GM12878 (cell line): ENCODE measurements at regions not wholly inside any gene's neighbourhood (a gene's known extent, or its start where the extent isn't known, plus 50 kb on each side); places are given as distances from the start of the nearest gene placed in this dataset.

ENCODE experiments used
- BACH1 ChIP-seq: fragments of 450-650 bp; IDR thresholded peaks from 2 replicates; pipeline ENCODE4 v1.6.1; 2017; ENCODE audit warnings: mild to moderate bottlenecking, borderline replicate concordance
- BHLHE40 ChIP-seq, 2 experiments: fragments of 450-650 bp in 1 of 2; IDR thresholded peaks; 2 replicates each; pipeline ENCODE4 v1.6.1; 2011 to 2017; ENCODE audit warnings: low read depth in 2 of 2, borderline replicate concordance in 1 of 2, improper control_type of control experiment in 1 of 2, low read length in 1 of 2, mild to moderate bottlenecking in 1 of 2
- CTCF ChIP-seq, 3 experiments: IDR thresholded peaks in 2 of 3; conservative IDR thresholded peaks in 1 of 3; 2 replicates each; pipeline ENCODE4 v1.5.1; 2011; ENCODE audit warnings: low read depth in 3 of 3, low read length in 3 of 3, mild to moderate bottlenecking in 3 of 3, control low read depth in 2 of 3, moderate library complexity in 2 of 3, inconsistent platforms in 1 of 3, mixed read lengths in 1 of 3; ENCODE audit not compliant: control insufficient read depth in 2 of 3, insufficient read depth in 1 of 3; ENCODE audit errors: extremely low read depth in 1 of 3
- DPF2 ChIP-seq: fragments of 450-650 bp; IDR thresholded peaks from 2 replicates; pipeline ENCODE4 v1.6.1; 2017; ENCODE audit warnings: mild to moderate bottlenecking
- EGR1 ChIP-seq, 2 experiments: IDR thresholded peaks; 1 replicate in 1 of 2; 2 replicates in 1 of 2; pipeline ENCODE4 v1.6.1; 2011 to 2012; ENCODE audit warnings: low read depth in 2 of 2, low read length in 2 of 2, borderline replicate concordance in 1 of 2, mild to moderate bottlenecking in 1 of 2, moderate library complexity in 1 of 2
- EZH2 ChIP-seq: IDR thresholded peaks from 2 replicates; pipeline ENCODE4 v1.6.1; 2012; ENCODE audit warnings: low read depth, mild to moderate bottlenecking, control low read depth, inconsistent platforms, low read length, borderline replicate concordance; ENCODE audit not compliant: control insufficient read depth
- HCFC1 ChIP-seq: fragments of 150-350 bp; IDR thresholded peaks from 2 replicates; pipeline ENCODE4 v1.6.1; 2014; ENCODE audit warnings: low read length
- NFIC ChIP-seq: IDR thresholded peaks from 2 replicates; pipeline ENCODE4 v1.6.1; 2012; ENCODE audit warnings: low read depth, mild to moderate bottlenecking, inconsistent platforms, low read length, moderate library complexity
- RCOR1 ChIP-seq: conservative IDR thresholded peaks from 2 replicates; pipeline ENCODE4 v1.6.1; 2012; ENCODE audit warnings: low read depth, low read length, improper control_type of control experiment
- SIN3A ChIP-seq: IDR thresholded peaks from 2 replicates; pipeline ENCODE4 v1.6.1; 2012; ENCODE audit warnings: low read depth, low read length, improper control_type of control experiment
- USF2 ChIP-seq: IDR thresholded peaks from 2 replicates; pipeline ENCODE4 v1.6.1; 2011; ENCODE audit warnings: low read depth, low read length, improper control_type of control experiment, borderline replicate concordance
- ZNF384 ChIP-seq: IDR thresholded peaks from 2 replicates; pipeline ENCODE4 v1.6.1; 2012; ENCODE audit warnings: low read depth, mild to moderate bottlenecking, low read length, improper control_type of control experiment, borderline replicate concordance
- ZZZ3 ChIP-seq: IDR thresholded peaks from 2 replicates; pipeline ENCODE4 v1.6.1; 2011; ENCODE audit warnings: low read depth; ENCODE audit not compliant: control insufficient read depth, insufficient read length

DNA sequence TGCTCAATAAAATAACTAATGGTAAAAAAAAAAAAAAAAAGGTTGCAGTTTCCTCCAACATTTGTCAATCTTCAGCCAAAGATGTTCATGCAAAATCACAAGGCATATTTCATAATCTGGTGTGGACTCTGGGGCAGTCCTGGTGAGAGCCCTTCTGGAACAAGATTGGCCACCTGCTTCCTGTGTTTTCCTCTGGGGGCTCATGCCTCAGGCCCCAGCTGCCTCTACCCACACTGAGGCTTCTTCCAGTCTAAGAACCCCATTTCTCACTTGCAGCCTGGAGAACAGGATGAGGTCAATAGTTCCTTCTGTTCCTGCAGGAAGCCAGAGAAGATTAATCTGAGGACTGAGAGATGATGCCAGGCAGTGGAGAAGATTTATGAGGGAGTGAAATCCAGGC lies 492.6 kb upstream of the BRINP1 start:
- TF ChIP-seq DPF2 (no peak), NFIC (no peak), ZNF384 (no peak), HCFC1 (no peak), CTCF (IDR thresholded peaks at IDR 0.05 in 2 of 3, conservative IDR thresholded peaks at IDR 0.05 in 1 of 3; ENCODE audit: control insufficient read depth in 2 of 3, extremely low read depth in 1 of 3, insufficient read depth in 1 of 3, low read depth in 3 of 3, low read length in 3 of 3) (no peak), USF2 (no peak), EZH2 (no peak), RCOR1 (no peak), EGR1 (IDR thresholded peaks at IDR 0.05; ENCODE audit: borderline replicate concordance in 1 of 2, low read depth in 2 of 2, low read length in 2 of 2) (no peak), ZZZ3 (no peak), SIN3A (no peak), BHLHE40 (IDR thresholded peaks at IDR 0.05; ENCODE audit: borderline replicate concordance in 1 of 2, low read depth in 2 of 2, low read length in 1 of 2) (no peak), BACH1 (no peak)
